GM23248 (cell line): ENCODE measurements at regions not wholly inside any gene's neighbourhood (a gene's known extent, or its start where the extent isn't known, plus 50 kb on each side); places are given as distances from the start of the nearest gene placed in this dataset.

Experiments
- EZH2 ChIP-seq: fragments of 200-600 bp; sonication (generic); IDR thresholded peaks from 2 replicates; pipeline ENCODE4 v1.6.1; 2018; ENCODE audit warnings: antibody characterized with exemption, mild to moderate bottlenecking; ENCODE audit not compliant: insufficient read depth, poor library complexity, severe bottlenecking
- EZH2phosphoT487 ChIP-seq: fragments of 200-600 bp; sonication (generic); IDR thresholded peaks from 2 replicates; pipeline ENCODE4 v1.6.1; 2018; ENCODE audit warnings: antibody characterized with exemption, moderate library complexity, mild to moderate bottlenecking, low read depth; ENCODE audit not compliant: insufficient read depth

GRCh38 chr9:102106439-102106838 is 368.0 kb upstream of the GRIN3A start:
- no peak for TF ChIP-seq EZH2
- TF ChIP-seq EZH2phosphoT487 = no peak
